T-cell (primary cell): ENCODE measurements at regions not wholly inside any gene's neighbourhood (a gene's known extent, or its start where the extent isn't known, plus 50 kb on each side); places are given as distances from the start of the nearest gene placed in this dataset.

Experiments used
- ATAC-seq, 4 experiments: fragments of 200-7000 bp in 3 of 4; fragments of 150-1000 bp in 1 of 4; cut with Tn5 transposase; replicated peaks in 1 of 4; 1 replicate in 3 of 4; 2 replicates in 1 of 4; pipeline ENCODE4 v1.10.0; 2021; ENCODE audit warnings: moderate library complexity in 3 of 4, mild to moderate bottlenecking in 2 of 4, moderate number of reproducible peaks in 1 of 4
- CTCF ChIA-PET, 2 donors: fragments of 300-600 bp; sonication (Branson Sonifier 250); formaldehyde crosslinking; loops; one replicate each; lab custom pipeline; 2022; ENCODE audit warnings: antibody characterized with exemption in 2 of 2; lab: Charles Lee
- POLR2A ChIA-PET, 2 donors: fragments of 300-600 bp; sonication (Branson Sonifier 250); formaldehyde crosslinking; loops; one replicate each; lab custom pipeline; 2022; ENCODE audit warnings: antibody characterized with exemption in 2 of 2; lab: Charles Lee
- DNase-seq, 35 experiments: peaks; one replicate each; pipeline versions ENCODE4 v3.0.0 to v3.0.0-alpha.2; 2013 to 2023
- H3K27ac ChIP-seq: one replicate; pipeline ENCODE4 v1.5.1; 2013; ENCODE audit warnings: low read length
- H3K27me3 ChIP-seq, 2 experiments: replicated peaks in 1 of 2; 1 replicate in 1 of 2; 2 replicates in 1 of 2; pipeline versions ENCODE4 v1.6.1 to v1.7.0; 2013; ENCODE audit warnings: low read length in 1 of 2, mixed read lengths in 1 of 2; ENCODE audit not compliant: control insufficient read depth in 2 of 2, insufficient read depth in 2 of 2; ENCODE audit errors: extremely low read depth in 1 of 2
- H3K36me3 ChIP-seq, 2 donors: 1 replicate in 1 of 2; 2 replicates in 1 of 2; pipeline versions ENCODE4 v1.6.1 to v1.7.0; 2013; ENCODE audit warnings: low read length in 1 of 2; ENCODE audit not compliant: control insufficient read depth in 2 of 2, insufficient read depth in 1 of 2; ENCODE audit errors: extremely low read depth in 1 of 2
- H3K4me1 ChIP-seq, 2 experiments: 1 replicate in 1 of 2; 2 replicates in 1 of 2; pipeline versions ENCODE4 v1.6.1 to v1.7.0; 2013; ENCODE audit warnings: low read length in 2 of 2, mixed read lengths in 1 of 2; ENCODE audit not compliant: insufficient read depth in 2 of 2, control insufficient read depth in 1 of 2; ENCODE audit errors: extremely low read depth in 1 of 2
- H3K4me3 ChIP-seq, 2 donors: 1 replicate in 1 of 2; 2 replicates in 1 of 2; pipeline versions ENCODE4 v1.5.1 to v1.7.0; 2013; ENCODE audit warnings: mild to moderate bottlenecking in 2 of 2, low read length in 1 of 2, moderate library complexity in 1 of 2; ENCODE audit not compliant: control insufficient read depth in 1 of 2; ENCODE audit errors: extremely low read depth in 1 of 2
- H3K9me3 ChIP-seq: 2 replicates; pipeline ENCODE4 v1.7.0; 2013
- H3K27ac Mint-ChIP-seq, 2 donors: one replicate each; pipeline ENCODE4 v1.8.0; 2020 to 2021; ENCODE audit warnings: mild to moderate bottlenecking in 2 of 2, mixed read lengths in 2 of 2
- H3K27me3 Mint-ChIP-seq, 2 donors: one replicate each; pipeline ENCODE4 v1.8.0; 2021 to 2022; ENCODE audit warnings: mixed read lengths in 2 of 2
- H3K36me3 Mint-ChIP-seq: one replicate; pipeline ENCODE4 v1.8.0; 2021; ENCODE audit warnings: mixed read lengths
- H3K4me1 Mint-ChIP-seq, 3 donors: one replicate each; pipeline ENCODE4 v1.8.0; 2020 to 2022; ENCODE audit warnings: mixed read lengths in 3 of 3, mild to moderate bottlenecking in 1 of 3
- H3K4me3 Mint-ChIP-seq, 3 donors: one replicate each; pipeline ENCODE4 v1.8.0; 2020 to 2022; ENCODE audit warnings: mild to moderate bottlenecking in 3 of 3, mixed read lengths in 3 of 3, moderate library complexity in 3 of 3
- H3K9me3 Mint-ChIP-seq, 3 donors: one replicate each; pipeline ENCODE4 v1.8.0; 2020 to 2022; ENCODE audit warnings: mixed read lengths in 3 of 3
- WGBS: methylation state at CpG from one replicate; pipeline ENCODE4 v1.1.5; 2013; ENCODE audit warnings: missing lambda C conversion rate; ENCODE audit not compliant: insufficient coverage; 5-methylcytosine and 5-hydroxymethylcytosine counted together

DNA sequence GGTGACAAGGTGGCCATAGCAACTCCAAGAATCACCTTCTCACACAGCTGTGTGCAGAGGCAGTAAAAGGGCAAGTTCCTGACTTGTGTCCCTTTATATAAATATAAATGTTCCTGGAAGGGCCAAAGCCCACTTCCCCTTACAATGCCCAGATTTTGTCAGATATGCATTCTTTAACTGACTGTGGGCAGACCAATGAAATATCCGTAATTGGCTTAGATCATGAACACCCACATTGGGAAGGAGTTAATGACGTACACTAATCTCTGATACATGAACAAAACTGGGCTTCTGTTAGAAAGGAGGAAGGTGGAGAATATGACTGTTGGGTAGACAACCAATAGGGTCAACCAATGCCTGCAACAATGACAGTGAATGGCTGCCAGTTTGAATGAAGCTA, 397.2 kb upstream of the CLINT1 start:
- no peaks in the 10 kb centered on the region for H3K4me1 ChIP-seq
- no peaks in the 10 kb centered on the region for H3K27me3 ChIP-seq
- no peaks in the 10 kb centered on the region for H3K9me3 Mint-ChIP-seq
- H3K27ac ChIP-seq: no peak overlapping the region
- no peaks in the 10 kb centered on the region for H3K36me3 ChIP-seq
- H3K36me3 Mint-ChIP-seq: no peaks in the 10 kb centered on the region
- DNase-seq: no peak
- POLR2A ChIA-PET: interaction anchor here in 1 of 2 donors (0.6 kb wide), 1 partner anchor 90 kb away, joined by 3 read pairs; no protein-coding TSS in a partner anchor
- no peaks in the 10 kb centered on the region for H3K4me1 Mint-ChIP-seq
- H3K4me3 Mint-ChIP-seq: no peak overlapping the region
- H3K9me3 ChIP-seq: no peaks in the 10 kb centered on the region
- no peak overlapping the region for H3K4me3 ChIP-seq
- ATAC-seq: no peak
- peaks cover 0 to 3% of the 10 kb centered on the region in 2 donors for H3K27me3 Mint-ChIP-seq
- WGBS: 79% methylated on average over 2 of the region's 2 CpGs
- CTCF ChIA-PET: no interaction called here
- no peak overlapping the region for H3K27ac Mint-ChIP-seq

- no peak overlapping the region for H3K4me3 Mint-ChIP-seq
- Histone ChIP-seq H3K4me3 (no peak overlapping the region), H3K4me1 (no peaks in the 10 kb centered on the region), H3K36me3 (no peaks in the 10 kb centered on the region), H3K9me3 (no peaks in the 10 kb centered on the region), H3K27ac (no peak overlapping the region), H3K27me3 (no peaks in the 10 kb centered on the region)
- H3K27ac Mint-ChIP-seq: no peak overlapping the region
- no peaks in the 10 kb centered on the region for H3K9me3 Mint-ChIP-seq
- no peaks in the 10 kb centered on the region for H3K36me3 Mint-ChIP-seq
- DNase-seq: no peak
- POLR2A ChIA-PET: no interaction called here
- no peaks in the 10 kb centered on the region for H3K4me1 Mint-ChIP-seq
- H3K27me3 Mint-ChIP-seq: peaks cover 0 to 5% of the 10 kb centered on the region in 2 donors
- ATAC-seq: no peak
- CTCF ChIA-PET: no interaction called here
- no CpG with 5 or more reads among the region's 1 CpG for WGBS
Observed at GRCh38 chr5:158255609-158256008, 396.7 kb upstream of the CLINT1 start.

DNA sequence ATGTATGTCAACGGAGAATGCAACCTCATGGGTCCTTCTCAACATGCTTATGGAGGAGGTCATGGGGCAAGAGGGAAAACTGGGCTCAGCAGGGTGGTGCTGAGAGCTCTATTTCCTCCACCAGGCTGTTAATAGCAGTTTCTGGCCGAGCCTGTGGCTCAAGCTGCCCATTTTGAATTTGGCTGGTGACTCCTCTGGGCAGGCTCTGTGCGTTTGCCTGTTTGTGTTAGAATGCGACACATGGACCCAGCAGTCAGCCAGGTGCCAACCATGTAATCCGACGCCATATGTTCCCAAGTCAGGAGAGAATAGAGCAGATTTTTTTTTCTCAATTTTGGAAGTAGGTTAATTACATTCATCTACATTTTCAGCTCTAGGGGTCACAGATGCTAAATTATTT, 387.7 kb upstream of the CLINT1 start:
- Mint-ChIP-seq H3K4me1 (no peaks in the 10 kb centered on the region), H3K9me3 (no peaks in the 10 kb centered on the region), H3K27me3 (peaks cover 8 to 10% of the 10 kb centered on the region in 2 donors), H3K4me3 (no peak overlapping the region), H3K27ac (no peak overlapping the region), H3K36me3 (no peaks in the 10 kb centered on the region)
- no peak for DNase-seq
- WGBS: 43% methylated on average over 2 of the region's 6 CpGs
- no peaks in the 10 kb centered on the region for H3K4me1 ChIP-seq
- ATAC-seq: no peak
- ChIA-PET CTCF (no interaction called here), POLR2A (no interaction called here)
- H3K27ac ChIP-seq: no peak overlapping the region
- H3K4me3 ChIP-seq: no peak overlapping the region
- no peaks in the 10 kb centered on the region for H3K9me3 ChIP-seq
- no peaks in the 10 kb centered on the region for H3K27me3 ChIP-seq
- no peaks in the 10 kb centered on the region for H3K36me3 ChIP-seq

GRCh38 chr5:158245513-158245912, 386.6 kb upstream of the CLINT1 start:
- H3K4me1 Mint-ChIP-seq: no peaks in the 10 kb centered on the region
- H3K4me3 Mint-ChIP-seq: no peak overlapping the region
- Histone ChIP-seq H3K27me3 (no peaks in the 10 kb centered on the region), H3K4me3 (no peak overlapping the region), H3K9me3 (no peaks in the 10 kb centered on the region), H3K36me3 (no peaks in the 10 kb centered on the region), H3K4me1 (no peaks in the 10 kb centered on the region), H3K27ac (no peak overlapping the region)
- no peaks in the 10 kb centered on the region for H3K36me3 Mint-ChIP-seq
- H3K9me3 Mint-ChIP-seq: no peaks in the 10 kb centered on the region
- peaks cover 6 to 8% of the 10 kb centered on the region in 2 donors for H3K27me3 Mint-ChIP-seq
- POLR2A ChIA-PET: interaction anchor here in 1 of 2 donors (0.6 kb wide), 1 partner anchor 20 kb away, joined by 3 read pairs; no protein-coding TSS in a partner anchor
- ATAC-seq: no peak
- no peak overlapping the region for H3K27ac Mint-ChIP-seq
- no peak for DNase-seq
- CTCF ChIA-PET: interaction anchor here in 1 of 2 donors (0.5 kb wide), 1 partner anchor 159 kb away, joined by 6 read pairs; no protein-coding TSS in a partner anchor

GRCh38 chr5:158244882-158245281, 385.9 kb upstream of the CLINT1 start:
- DNase-seq (no peak), ATAC-seq (no peak)
- Histone ChIP-seq H3K36me3 (no peaks in the 10 kb centered on the region), H3K4me3 (no peak overlapping the region), H3K27me3 (no peaks in the 10 kb centered on the region), H3K27ac (no peak overlapping the region), H3K4me1 (no peaks in the 10 kb centered on the region), H3K9me3 (no peaks in the 10 kb centered on the region)
- Mint-ChIP-seq H3K9me3 (no peaks in the 10 kb centered on the region), H3K4me3 (no peak overlapping the region), H3K27me3 (peaks cover 6 to 8% of the 10 kb centered on the region in 2 donors), H3K36me3 (no peaks in the 10 kb centered on the region), H3K27ac (no peak overlapping the region), H3K4me1 (no peaks in the 10 kb centered on the region)
- 59% methylated on average over 3 of the region's 3 CpGs for WGBS
- ChIA-PET POLR2A (no interaction called here), CTCF (no interaction called here)

- no peaks in the 10 kb centered on the region for H3K36me3 ChIP-seq
- DNase-seq: no peak
- ChIA-PET CTCF (interaction anchor here in 1 of 2 donors (0.5 kb wide), 1 partner anchor 755 kb away, joined by 3 read pairs; no protein-coding TSS in a partner anchor), POLR2A (no interaction called here)
- H3K27ac ChIP-seq: no peak overlapping the region
- H3K4me1 ChIP-seq: peaks cover 0 to 12% of the 10 kb centered on the region in 2 experiments
- Mint-ChIP-seq H3K36me3 (no peaks in the 10 kb centered on the region), H3K27me3 (peaks cover 0 to 3% of the 10 kb centered on the region in 2 donors), H3K4me3 (no peak overlapping the region), H3K9me3 (peaks cover 0 to 4% (median 0%) of the 10 kb centered on the region in 3 donors), H3K27ac (no peak overlapping the region), H3K4me1 (peaks cover 6 to 15% (median 10%) of the 10 kb centered on the region in 3 donors)
- H3K4me3 ChIP-seq: no peak overlapping the region
- 25% methylated on average over 3 of the region's 3 CpGs for WGBS
- no peak for ATAC-seq
- H3K9me3 ChIP-seq: no peaks in the 10 kb centered on the region
- no peaks in the 10 kb centered on the region for H3K27me3 ChIP-seq
Observed at GRCh38 chr5:158236511-158237335, 377.8 kb upstream of the CLINT1 start.
